GM18511 (cell line): ENCODE measurements at regions not wholly inside any gene's neighbourhood (a gene's known extent, or its start where the extent isn't known, plus 50 kb on each side); places are given as distances from the start of the nearest gene placed in this dataset.
"Not testable (repeated sequence)": the region's sequence is repeated elsewhere in the genome, so short reads cannot be mapped to it uniquely, and the experiment has no call there.

ENCODE experiments used
- ATAC-seq: cut with Tn5 transposase; IDR thresholded peaks from one replicate; pipeline ENCODE4 v1.9.1; 2021; ENCODE audit warnings: mild to moderate bottlenecking, moderate library complexity; ENCODE audit not compliant: unreplicated experiment

- no peak for ATAC-seq
Measured at GRCh38 chr7:10720042-10720441, 253.6 kb upstream of the PHF14 start.

DNA sequence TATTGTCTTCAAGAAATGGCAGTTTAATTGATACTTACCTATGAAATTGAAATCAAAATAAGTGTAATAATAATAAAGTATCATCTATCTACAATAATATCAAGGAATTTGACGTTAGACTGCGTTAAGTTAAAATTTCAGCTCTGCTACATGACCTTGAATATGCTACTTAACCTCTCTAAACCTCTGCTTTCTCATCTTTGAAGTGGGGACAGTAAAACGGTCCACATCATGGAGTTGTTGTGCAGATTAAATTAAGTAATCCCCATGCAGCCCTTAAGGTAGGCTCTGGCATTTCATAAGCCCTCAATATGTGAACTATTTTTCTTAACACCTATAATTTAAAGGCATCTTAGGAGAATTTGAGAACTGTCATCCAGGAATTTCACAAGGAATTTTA, 252.4 kb upstream of the PHF14 start:
- ATAC-seq, result no peak

- no peak for ATAC-seq
Measured at GRCh38 chr7:10723832-10724231, 249.8 kb upstream of the PHF14 start.

DNA sequence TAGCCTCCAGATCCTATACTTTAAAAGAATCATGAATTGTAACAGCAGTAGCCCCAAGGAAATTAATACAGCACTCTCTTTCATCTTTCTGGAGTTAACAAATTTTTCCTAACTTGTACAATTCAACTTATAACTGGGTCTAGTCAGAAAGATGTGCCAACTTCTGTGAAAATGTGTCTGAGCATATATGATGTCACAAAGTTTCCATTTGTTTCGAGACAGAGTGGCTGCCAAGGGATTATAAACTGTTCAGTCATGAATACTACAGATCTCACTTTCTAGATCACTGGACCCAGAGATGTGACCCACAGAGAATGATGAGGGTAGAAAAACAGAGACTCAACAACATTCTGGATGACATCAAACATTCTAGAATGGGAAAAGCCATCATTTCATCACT, 249.2 kb upstream of the PHF14 start:
- ATAC-seq, result no peak

DNA sequence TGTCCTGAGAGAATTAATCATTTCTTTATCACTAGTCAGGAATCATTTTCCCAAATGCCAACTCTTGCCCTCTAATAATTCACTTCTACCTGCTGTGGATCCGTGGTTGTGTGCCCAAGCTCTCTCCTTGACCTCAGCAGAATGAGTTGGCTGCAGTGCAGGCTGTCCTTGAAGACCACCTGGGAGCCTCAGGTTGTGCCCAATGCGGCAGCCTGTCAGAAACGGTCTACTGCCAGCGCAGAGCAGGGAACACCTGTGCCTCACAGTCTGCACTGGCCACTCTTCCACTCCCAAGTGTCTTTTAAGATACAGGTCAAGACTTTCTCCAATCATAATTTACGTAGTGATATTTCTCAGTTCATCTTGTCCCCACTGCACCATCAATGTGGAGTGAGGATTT, 246.0 kb upstream of the PHF14 start:
- ATAC-seq, result no peak

- no peak for ATAC-seq
Measured at GRCh38 chr7:10731253-10731773, 242.4 kb upstream of the PHF14 start.

DNA sequence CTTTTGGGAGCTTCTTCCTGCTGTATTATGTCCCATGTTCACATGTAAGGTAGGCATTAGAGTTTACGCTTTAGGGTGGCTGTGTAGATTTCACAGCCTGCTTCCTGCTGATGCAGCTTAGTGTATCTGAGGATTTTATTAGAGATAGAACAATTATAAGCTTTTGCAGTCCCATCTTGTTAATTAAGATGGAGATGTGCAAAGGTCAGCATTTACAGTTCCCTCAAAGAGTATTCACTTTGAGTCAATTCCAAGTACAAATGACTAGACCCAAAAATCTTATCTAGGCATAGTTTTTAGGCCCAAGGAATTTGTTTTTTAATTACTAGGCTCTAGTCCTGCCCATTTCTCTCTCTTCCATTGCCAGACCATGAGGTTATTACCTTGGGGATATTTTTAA, 239.9 kb upstream of the PHF14 start:
- ATAC-seq, result no peak

- ATAC-seq, result no peak
Measured at GRCh38 chr7:10734595-10734994, 239.1 kb upstream of the PHF14 start.

- no peak for ATAC-seq
Measured at GRCh38 chr7:10739401-10739800, 234.3 kb upstream of the PHF14 start.

GRCh38 chr7:10740805-10741204, 232.9 kb upstream of the PHF14 start:
- ATAC-seq, result no peak

DNA sequence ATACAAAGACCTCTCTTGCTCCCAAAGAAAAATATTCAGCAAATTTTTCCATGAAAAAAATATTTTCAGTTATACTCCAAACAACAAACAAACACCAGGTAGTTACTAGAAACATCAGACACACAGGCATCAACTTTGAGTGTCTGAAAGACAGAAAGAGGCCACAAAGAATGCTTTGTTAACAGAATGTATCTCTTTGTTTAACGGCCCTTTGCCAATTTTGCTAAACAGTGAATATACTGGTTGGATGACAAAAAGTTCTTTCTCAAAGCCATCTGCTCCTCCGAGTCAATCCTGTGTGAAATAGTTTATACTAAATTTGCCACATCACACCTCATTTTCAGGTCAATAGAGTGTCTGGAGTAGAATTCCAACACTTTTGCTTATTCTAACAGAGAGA, 216.7 kb upstream of the PHF14 start:
- no peak for ATAC-seq

DNA sequence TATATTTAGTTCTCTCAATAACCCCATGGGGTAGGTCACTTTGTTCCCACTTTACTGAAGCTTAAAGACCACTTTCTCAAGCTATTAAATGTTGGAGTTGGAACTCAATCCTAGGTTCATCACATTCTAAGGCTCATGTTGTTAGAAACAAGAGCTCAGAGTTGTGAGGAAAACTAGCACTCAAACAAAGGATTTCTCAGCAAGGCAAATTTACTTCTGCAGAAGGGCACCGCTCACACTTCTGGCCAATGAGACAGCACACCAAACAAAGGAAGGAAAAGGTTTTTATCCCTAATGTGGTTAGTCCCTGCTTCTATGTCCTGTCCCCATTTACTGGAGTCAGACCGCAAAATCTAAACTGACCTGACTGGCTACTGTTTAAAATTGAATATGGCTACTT, 214.6 kb upstream of the PHF14 start:
- ATAC-seq, result no peak

DNA sequence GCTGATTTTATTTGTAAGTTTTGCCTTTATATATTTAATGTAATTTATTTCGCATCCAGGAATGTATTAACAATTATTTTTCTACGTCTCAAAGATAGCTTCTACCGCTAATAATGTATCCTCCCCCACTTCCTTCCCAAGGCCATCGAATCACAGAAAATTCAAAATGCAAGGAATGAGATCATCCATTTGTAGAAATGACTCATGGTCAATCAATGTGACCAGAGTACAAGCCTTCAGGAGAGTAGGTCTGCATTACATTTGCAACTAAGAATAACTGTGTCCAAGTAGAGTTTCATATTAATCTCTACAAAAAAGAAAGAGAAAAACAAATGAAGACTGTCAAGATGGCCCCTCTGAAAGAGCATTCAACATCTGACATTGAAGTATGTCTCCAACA, 205.9 kb upstream of the PHF14 start:
- ATAC-seq, result no peak

- ATAC-seq, result no peak
Measured at GRCh38 chr7:10770176-10770575, 203.5 kb upstream of the PHF14 start.

DNA sequence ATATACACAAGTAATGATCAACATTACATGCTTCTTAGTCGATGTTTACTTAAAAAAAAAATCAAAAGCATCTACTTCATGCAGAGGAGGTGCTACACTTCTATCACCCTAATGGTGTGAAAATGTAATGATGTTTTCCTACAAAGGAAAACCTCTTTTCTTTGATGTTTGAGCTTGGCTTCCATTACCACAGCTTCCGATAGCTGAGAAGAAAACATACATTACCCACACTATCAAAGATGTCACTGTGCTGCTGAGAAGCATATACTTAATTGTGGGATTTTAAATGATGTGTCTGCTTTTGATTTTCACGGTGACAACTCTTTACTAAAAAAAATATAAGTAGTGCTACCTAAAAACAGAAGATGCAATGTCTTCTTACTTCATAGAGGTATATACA, 200.2 kb upstream of the PHF14 start:
- no peak for ATAC-seq

DNA sequence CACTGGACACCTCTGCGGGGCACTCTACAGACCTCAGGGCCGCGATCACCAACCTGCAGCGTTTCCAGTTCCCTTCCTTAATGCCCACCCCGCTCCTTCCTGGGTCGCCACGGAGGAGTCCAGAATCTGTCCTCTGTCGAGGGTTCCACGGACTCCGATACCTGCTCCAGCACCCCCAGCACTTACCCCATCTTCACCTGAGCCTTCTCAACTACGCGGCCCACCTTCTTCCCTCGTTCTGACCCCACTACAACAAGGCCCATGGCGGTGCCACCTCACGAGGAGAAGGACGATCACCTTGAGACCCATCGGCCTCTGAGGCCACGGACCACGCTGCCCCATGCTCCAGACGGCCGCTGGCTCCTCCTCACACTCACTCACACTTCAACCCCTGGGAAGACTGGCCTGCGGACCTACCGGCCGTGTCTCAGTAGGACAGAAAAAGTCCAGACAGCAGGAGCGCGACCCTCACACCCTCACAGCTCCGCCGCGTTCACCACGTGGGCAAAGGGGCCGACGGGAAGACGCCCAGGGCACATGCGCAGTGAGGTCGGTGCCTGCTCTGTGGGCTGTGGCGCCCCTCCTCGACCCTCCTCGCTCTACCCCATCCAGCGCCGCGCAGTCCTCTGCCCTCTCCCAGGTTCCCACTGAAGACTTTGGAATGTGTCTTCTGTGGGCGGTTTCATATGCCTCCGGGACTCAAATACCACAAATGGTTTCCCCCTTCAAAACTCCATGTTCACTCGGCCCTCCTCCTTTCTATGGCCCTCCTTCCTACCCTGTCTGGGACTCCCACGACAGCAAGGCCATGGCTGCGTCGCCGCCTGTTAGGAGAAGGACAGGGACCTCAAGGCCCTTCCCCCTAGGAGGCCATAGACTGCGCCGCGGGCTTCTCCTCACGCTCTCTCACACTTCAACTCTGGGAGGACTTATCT, 193.9 kb upstream of the PHF14 start:
- ATAC-seq, result no peak

GRCh38 chr7:10780400-10780747, 193.3 kb upstream of the PHF14 start:
- ATAC-seq, result no peak

DNA sequence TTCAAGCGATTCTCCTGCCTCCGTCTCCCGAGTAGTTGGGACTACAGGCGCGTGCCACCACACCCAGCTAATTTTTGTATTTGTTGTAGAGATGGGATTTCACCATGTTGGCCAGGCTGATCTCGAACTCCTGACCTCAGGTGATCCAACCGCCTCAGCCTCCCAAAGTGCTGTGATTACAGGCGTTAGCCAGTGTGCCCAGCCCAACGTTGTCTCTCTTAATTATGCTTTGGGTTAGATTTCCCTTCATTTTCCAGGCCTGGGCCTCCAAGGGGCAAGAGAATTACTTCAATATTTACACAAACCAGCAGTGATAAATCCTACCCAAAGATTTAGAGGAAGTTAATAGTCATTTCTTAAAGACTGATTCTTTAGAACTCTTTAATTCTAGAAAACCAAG, 186.7 kb upstream of the PHF14 start:
- ATAC-seq, result not testable (repeated sequence)

GRCh38 chr7:10789170-10789569, 184.5 kb upstream of the PHF14 start:
- no peak for ATAC-seq

- ATAC-seq, result no peak
Measured at GRCh38 chr7:10790910-10791309, 182.8 kb upstream of the PHF14 start.

DNA sequence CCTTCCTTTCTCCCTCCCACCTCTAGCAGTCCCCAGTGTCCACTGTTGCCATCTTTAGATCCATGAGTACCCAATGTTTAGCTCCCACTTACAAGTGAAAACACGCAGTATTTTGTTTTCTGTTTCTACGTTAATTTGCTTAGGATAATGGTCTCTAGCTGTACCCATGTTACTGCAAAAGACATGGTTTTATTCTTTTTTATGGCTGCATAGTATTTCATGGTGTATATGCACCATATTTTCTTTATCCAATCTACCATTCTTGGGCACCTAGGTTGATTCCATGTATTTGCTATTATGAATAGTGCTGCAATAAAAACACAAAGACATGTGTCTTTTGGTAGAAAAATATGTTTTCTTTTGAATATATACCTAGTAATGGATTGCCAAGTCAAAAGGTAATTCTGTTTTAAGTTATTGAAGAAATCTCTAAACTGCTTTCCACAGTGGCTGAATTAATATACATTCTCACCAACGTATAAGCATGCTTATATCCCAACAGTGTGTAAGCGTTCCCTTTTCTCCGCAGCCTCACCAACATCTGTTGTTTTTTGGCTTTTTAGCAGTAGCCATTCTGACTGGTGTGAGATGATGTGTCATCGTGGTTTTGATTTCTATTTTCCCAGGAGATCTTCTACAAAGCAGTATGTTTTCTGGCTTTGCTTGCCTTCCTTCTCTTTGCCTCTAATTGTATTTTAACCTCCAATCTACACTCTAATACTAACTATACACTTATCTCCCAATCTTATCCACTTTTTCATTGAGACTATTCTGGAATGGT, 179.5 kb upstream of the PHF14 start:
- ATAC-seq, result no peak

GRCh38 chr7:10797157-10797556, 176.5 kb upstream of the PHF14 start:
- no peak for ATAC-seq
